Left kidney (tissue), 1 donor: ENCODE measurements at regions not wholly inside any gene's neighbourhood (a gene's known extent, or its start where the extent isn't known, plus 50 kb on each side); places are given as distances from the start of the nearest gene placed in this dataset.
A peak's percentile ranks its signal among the peaks of the same experiment; 100 is the strongest.
"Not testable (repeated sequence)": the region's sequence is repeated elsewhere in the genome, so short reads cannot be mapped to it uniquely, and the experiment has no call there.

ENCODE experiments used
- DNase-seq: peaks from one replicate; pipeline ENCODE4 v3.0.0-alpha.2; 2013

DNA sequence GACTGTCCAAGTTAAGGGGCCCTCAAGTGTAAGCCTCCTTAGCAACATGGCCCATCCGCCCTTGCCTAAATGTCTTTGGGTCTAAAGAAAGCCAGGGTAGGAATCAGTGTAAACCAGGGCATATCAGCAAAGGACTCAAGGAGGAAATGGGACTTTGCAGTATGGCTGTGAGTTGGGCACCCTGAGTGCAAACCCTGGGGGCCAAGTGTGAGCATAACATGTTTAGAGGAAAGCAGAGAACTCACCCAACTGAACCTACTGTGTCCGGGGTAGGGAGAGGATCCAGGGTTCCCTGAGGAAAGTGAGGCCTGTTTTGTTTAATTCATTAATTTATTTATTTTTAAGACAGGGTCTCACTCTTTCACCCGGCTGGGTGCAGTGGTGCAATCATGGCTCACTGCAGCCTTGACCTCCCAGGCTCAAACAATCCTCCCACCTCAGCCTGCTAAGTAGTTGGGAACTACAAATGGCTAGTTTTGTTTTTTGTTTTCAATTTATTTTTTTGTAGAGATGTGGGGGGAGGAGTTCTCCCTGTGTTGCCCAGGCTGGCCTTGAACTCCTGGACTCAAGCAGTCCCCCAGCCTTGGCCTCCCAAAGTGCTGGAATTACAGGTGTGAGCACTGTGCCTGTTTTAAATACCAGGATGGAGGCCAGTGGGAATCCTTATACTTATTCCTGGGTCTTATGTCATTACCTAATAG lies 51.0 kb upstream of the ACTR3 start:
- no peak for DNase-seq

DNA sequence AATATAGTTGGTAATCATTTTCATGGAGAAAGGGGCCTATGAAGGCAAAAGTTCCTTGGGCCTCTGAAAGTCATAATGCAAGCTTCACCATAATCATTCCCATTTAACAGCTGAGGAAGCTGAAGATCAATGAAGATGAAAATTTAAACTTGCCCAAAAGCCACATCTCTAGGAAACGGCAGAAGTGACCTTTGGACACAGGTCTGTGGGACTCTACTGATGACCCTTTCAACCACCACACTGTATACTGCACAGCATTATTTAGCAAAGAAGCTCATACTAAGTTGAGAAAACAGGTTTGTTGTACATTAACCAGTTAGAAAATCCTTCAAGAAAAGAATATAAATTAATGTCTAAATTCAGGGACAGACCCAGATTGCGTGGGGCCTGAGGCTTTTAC lies 51.6 kb upstream of the ACTR3 start:
- DNase-seq = no peak

- no peak for DNase-seq
Measured at GRCh38 chr2:113834051-113834730, 55.7 kb upstream of the ACTR3 start.

DNA sequence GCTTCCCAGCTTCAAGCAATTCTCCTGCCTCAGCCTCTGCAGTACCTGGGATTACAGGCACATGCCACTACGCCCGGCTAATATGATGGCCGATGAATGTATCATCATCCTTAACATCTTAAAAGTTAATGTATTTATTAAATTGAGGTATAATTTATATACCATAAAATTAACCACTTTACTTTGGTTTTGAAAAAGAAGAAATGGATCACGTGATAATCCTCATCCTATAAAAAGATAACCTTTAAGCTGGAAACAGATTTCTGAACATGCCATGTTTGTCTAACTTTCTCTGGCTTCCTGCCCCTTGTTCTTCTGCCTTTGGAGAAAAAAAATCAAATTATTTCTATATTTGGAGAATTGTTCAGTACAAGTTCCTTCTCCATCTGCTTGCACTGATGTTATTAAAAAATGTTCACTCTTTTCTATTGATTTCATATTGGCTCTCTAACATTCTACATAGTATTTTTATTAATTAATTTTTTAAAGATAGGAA lies 57.0 kb upstream of the ACTR3 start:
- no peak for DNase-seq

DNA sequence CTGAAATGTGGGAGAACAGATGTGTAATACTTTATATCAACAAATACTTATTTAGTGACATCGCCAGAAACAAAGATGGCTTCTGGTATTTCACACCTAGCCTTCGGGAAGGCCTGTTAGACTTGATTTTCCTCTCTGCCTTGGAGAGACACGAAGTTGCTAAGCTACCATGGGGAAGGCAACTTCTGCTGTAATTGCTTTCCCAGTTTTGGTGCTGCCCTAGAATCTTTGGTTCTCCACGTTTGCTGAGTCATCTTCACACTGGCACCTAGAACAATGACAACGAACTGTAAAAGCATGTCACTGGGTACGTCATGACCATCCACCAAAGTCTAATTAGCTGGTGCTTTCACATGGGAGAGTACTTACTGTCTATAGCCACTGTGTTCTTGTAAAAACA lies 58.7 kb upstream of the ACTR3 start:
- no peak for DNase-seq

- DNase-seq = no peak
Measured at GRCh38 chr2:113829761-113830160, 60.1 kb upstream of the ACTR3 start.

- DNase-seq = no peak
Measured at GRCh38 chr2:113829270-113829669, 60.6 kb upstream of the ACTR3 start.

DNA sequence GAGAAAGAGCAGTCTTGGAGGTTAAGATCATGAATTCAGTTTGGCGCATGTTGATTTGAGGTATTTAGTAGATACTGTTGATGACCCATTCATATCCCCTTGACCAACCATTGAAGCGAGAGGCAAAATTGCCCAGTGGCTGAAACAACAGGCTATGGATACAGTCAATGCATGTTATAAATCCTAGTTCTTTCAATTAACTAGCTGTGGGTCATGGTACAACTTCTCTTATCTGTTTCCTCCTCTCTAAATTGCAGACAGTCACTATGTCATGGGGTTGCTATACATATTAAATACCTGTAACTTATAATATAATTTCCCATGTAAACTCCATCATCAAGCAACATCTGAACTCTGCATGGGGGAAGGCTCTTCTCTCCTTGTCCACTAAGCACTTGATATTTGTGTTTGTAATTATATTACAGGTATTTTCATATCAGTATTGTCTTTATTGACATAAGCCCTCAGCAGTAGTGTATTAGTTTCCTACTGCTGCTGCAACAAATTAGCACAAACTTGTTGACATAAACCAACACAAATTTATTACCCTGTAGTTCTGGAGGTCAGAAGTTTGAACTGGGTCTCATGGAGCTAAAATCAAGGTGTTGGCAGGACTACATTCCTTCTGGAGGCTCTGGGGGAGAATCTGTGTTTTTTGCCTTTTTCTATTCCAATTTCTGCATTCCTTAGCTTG lies 61.7 kb upstream of the ACTR3 start:
- DNase-seq = no peak

- no peak for DNase-seq
Measured at GRCh38 chr2:113827426-113827825, 62.5 kb upstream of the ACTR3 start.

- DNase-seq = no peak
Measured at GRCh38 chr2:113826346-113827285, 63.3 kb upstream of the ACTR3 start.

DNA sequence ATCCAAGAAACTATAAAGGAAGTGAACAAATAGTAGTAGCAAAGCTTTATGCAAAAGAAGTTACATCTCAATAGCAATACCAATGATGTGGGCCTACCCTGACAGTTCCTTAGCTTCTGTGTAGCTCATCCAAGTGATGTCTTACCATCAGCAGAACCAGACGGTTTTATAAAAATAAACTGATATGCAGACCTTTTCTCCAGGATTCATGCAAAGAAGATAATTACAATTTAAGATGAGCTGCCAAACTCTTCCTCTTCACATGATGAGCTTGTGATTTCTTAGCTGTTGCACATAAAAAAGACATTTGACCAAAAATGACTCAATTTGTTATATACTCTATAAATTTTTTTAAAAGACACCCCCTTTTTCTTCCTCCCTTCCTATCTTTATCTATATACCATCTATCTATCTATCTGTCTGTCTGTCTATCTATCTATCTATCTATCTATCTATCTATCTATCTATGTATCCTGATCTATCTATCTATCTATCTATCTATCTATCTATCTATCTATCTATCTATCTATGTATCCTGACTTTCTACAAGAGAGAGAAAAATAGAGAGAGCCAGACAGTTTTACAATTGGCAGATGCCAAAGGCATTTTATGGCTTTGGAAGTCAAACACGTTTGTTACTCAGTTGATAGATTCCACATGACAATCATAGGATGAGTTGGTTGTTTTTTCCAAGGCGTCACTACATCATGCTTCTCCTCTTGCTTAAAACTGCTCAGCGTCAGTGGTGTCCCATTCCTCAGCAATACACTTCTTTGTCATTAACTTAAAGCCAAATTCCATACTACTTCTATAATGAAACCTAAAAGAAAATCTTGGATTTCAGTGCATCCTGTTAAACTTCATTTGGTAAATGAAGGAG lies 65.9 kb upstream of the ACTR3 start:
- DNase-seq = no peak

GRCh38 chr2:113822087-113822815 lies 65.8 kb upstream of the SLC35F5 start:
- no peak for DNase-seq

DNA sequence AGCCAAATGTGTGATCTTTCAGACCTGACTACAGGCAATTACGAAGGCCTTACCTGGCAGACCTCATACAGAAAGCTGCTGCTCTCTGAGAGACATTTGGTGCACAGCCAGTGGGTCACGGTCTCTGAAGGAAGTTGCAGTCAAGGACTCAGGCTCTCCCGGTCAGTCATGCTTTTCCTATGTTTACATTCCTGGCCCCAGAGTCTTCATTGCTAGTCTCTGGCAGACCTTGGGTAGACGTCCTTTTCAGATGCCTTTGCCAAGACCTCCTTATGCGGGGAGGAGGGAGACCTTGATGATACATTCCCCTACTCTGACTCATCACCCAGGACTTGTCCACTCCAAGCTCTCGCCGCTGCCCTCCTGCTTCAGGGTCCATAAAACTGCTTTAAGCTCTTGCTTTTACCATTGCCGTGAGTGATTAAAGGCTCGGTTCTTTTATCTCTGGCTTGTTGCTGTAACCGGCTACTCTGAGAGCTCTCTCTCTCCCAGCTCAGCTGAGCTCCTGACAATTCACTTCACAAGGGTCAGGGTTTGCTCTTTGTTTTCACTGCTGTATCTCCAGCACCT lies 62.0 kb upstream of the SLC35F5 start:
- peak; percentile 57 for DNase-seq

DNA sequence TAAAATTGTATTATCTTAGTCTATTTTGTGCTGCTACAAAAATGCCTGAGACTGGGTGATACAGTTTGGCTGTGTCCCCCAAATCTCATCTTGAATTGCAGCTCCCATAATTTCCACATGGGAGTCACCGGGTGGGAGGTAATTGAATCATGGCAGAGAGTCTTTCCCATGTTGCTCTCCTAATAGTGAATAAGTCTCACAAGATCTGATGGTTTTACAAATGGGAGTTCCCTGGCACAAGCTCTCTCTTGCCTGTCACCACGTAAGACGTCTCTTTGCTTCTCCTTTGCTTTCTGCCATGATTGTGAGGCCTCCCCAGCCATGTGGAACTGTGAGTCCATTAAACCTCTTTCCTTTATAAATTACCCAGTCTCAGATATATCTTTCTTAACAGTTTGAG lies 57.0 kb upstream of the SLC35F5 start:
- not testable (repeated sequence) for DNase-seq

DNA sequence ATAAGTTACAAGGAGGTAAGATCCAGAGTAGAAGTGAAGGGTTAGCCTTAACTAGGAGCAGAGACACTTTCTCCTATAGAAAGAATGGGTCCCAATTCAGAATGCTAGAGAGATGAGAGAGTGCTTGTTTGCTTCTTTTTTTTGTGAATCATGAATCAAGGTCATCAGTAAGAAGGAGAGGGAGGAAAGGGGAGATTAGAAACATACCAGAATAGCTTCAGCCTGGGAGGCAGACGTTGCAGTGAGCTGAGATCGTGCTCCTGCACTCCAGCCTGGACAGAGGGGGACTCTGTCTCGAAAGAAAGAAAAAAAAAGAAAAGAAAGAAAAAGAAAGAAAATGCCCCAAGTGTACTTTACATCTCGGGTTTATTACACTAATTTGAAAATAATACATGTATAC lies 55.8 kb upstream of the SLC35F5 start:
- no peak for DNase-seq

- DNase-seq = no peak
Measured at GRCh38 chr2:113809076-113809736, 52.8 kb upstream of the SLC35F5 start.

GRCh38 chr2:113807721-113808120 lies 51.3 kb upstream of the SLC35F5 start:
- no peak for DNase-seq

DNA sequence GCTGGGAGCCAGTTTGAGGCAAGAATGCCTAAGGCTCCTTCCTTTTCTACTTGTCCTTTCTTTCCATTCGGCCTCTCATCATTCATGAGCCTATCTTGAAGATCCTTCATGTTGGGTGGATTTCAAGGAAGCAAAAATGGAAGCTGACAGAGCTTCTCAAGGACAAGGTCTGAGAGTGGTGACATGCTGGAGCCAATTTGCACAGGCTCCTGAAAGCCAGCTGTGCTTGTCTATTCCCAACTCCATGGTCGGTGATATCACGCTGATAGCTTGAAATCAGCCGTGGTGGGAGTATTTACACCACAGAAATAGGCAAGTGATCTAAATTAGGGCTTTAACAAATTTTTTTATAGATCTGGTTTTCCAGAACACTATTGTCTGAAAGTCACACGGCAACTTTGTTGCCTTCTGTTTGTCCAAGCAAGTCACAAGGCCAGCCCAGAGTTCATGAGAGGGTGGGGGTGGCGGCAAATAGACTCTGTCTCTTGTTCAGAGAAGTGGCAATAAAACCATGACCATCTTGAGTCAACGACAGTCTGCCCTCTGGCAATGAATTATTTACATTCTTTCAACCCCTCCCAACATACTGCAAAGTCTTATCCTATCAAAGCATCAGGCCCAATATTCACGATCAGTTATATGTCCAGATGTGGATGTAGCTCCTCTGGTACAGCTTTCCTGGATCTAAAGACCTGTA lies 49.9 kb upstream of the SLC35F5 start:
- no peak for DNase-seq
